Activated CD4-positive, alpha-beta T cell treated with anti-CD3 and anti-CD28 coated beads, Interleukin-2, amount 10 ng/mL, durations not matched to agents 7 days and 5 days (primary cell): ENCODE measurements at regions not wholly inside any gene's neighbourhood (a gene's known extent, or its start where the extent isn't known, plus 50 kb on each side); places are given as distances from the start of the nearest gene placed in this dataset.
"Not testable (repeated sequence)": the region's sequence is repeated elsewhere in the genome, so short reads cannot be mapped to it uniquely, and the experiment has no call there.

Experiments used
- CTCF ChIA-PET: fragments of 350-600 bp; sonication (Branson Sonifier 250); formaldehyde crosslinking; loops from one replicate; lab custom pipeline; 2021; ENCODE audit warnings: antibody characterized with exemption; lab: Charles Lee
- POLR2A ChIA-PET: fragments of 350-600 bp; sonication (Branson Sonifier 250); formaldehyde crosslinking; loops from one replicate; lab custom pipeline; 2021; ENCODE audit warnings: antibody characterized with exemption; lab: Charles Lee
- DNase-seq: peaks from one replicate; pipeline ENCODE4 v3.0.0-alpha.2; 2020
- H3K27ac Mint-ChIP-seq: one replicate; pipeline ENCODE4 v1.8.0; 2021; ENCODE audit warnings: mild to moderate bottlenecking, moderate library complexity, mixed read lengths
- H3K27me3 Mint-ChIP-seq: one replicate; pipeline ENCODE4 v1.8.0; 2021; ENCODE audit warnings: mixed read lengths
- H3K36me3 Mint-ChIP-seq: one replicate; pipeline ENCODE4 v1.8.0; 2021; ENCODE audit warnings: low read depth, mixed read lengths
- H3K4me1 Mint-ChIP-seq: one replicate; pipeline ENCODE4 v1.8.0; 2021; ENCODE audit warnings: mixed read lengths
- H3K4me3 Mint-ChIP-seq: one replicate; pipeline ENCODE4 v1.8.0; 2021; ENCODE audit warnings: mild to moderate bottlenecking, moderate library complexity, mixed read lengths
- H3K9me3 Mint-ChIP-seq: one replicate; pipeline ENCODE4 v1.8.0; 2021; ENCODE audit warnings: mixed read lengths

- ChIA-PET POLR2A (no interaction called here), CTCF (no interaction called here)
- H3K9me3 Mint-ChIP-seq: no peaks in the 10 kb centered on the region
- DNase-seq: no peak
- H3K4me3 Mint-ChIP-seq: no peak overlapping the region
- no peaks in the 10 kb centered on the region for H3K27me3 Mint-ChIP-seq
- no peaks in the 10 kb centered on the region for H3K4me1 Mint-ChIP-seq
- no peaks in the 10 kb centered on the region for H3K36me3 Mint-ChIP-seq
- no peak overlapping the region for H3K27ac Mint-ChIP-seq
These were observed 326.5 kb upstream of the PRR16 start for GRCh38 chr5:120137582-120137981.

- H3K9me3 Mint-ChIP-seq: no peaks in the 10 kb centered on the region
These were observed 325.1 kb upstream of the PRR16 start for GRCh38 chr5:120139039-120139438.

GRCh38 chr5:120140501-120140900 is 323.6 kb upstream of the PRR16 start:
- no peak for DNase-seq
- CTCF ChIA-PET: no interaction called here
- H3K9me3 Mint-ChIP-seq: peaks cover 4% of the 10 kb centered on the region
- H3K27me3 Mint-ChIP-seq: no peaks in the 10 kb centered on the region
- no peaks in the 10 kb centered on the region for H3K36me3 Mint-ChIP-seq
- POLR2A ChIA-PET: no interaction called here
- H3K4me1 Mint-ChIP-seq: no peaks in the 10 kb centered on the region
- no peak overlapping the region for H3K4me3 Mint-ChIP-seq
- no peak overlapping the region for H3K27ac Mint-ChIP-seq

More at GRCh38 chr5:120139039-120139438, 325.1 kb upstream of the PRR16 start:
- Mint-ChIP-seq H3K4me1 (no peaks in the 10 kb centered on the region), H3K27ac (no peak overlapping the region), H3K27me3 (no peaks in the 10 kb centered on the region), H3K36me3 (no peaks in the 10 kb centered on the region), H3K4me3 (no peak overlapping the region)
- ChIA-PET CTCF (no interaction called here), POLR2A (no interaction called here)
- no peak for DNase-seq

GRCh38 chr5:120141076-120141475 is 323.0 kb upstream of the PRR16 start:
- no peaks in the 10 kb centered on the region for H3K36me3 Mint-ChIP-seq
- H3K4me3 Mint-ChIP-seq: no peak overlapping the region
- H3K27ac Mint-ChIP-seq: no peak overlapping the region
- ChIA-PET CTCF (no interaction called here), POLR2A (no interaction called here)
- DNase-seq: no peak
- H3K9me3 Mint-ChIP-seq: peaks cover 4% of the 10 kb centered on the region
- no peaks in the 10 kb centered on the region for H3K27me3 Mint-ChIP-seq
- no peaks in the 10 kb centered on the region for H3K4me1 Mint-ChIP-seq

GRCh38 chr5:120146787-120147186 is 317.3 kb upstream of the PRR16 start:
- POLR2A ChIA-PET: no interaction called here
- H3K27ac Mint-ChIP-seq: no peak overlapping the region
- CTCF ChIA-PET: no interaction called here
- no peak overlapping the region for H3K4me3 Mint-ChIP-seq
- no peaks in the 10 kb centered on the region for H3K27me3 Mint-ChIP-seq
- no peaks in the 10 kb centered on the region for H3K36me3 Mint-ChIP-seq
- no peaks in the 10 kb centered on the region for H3K4me1 Mint-ChIP-seq
- peaks cover 4% of the 10 kb centered on the region for H3K9me3 Mint-ChIP-seq
- DNase-seq: no peak

- H3K36me3 Mint-ChIP-seq, H3K4me1 Mint-ChIP-seq, DNase-seq, H3K27ac Mint-ChIP-seq, CTCF ChIA-PET, H3K9me3 Mint-ChIP-seq, POLR2A ChIA-PET, H3K27me3 Mint-ChIP-seq, H3K4me3 Mint-ChIP-seq: not testable (repeated sequence)
These were observed 316.2 kb upstream of the PRR16 start for GRCh38 chr5:120147911-120148310.

GRCh38 chr5:120150770-120151169 is 313.3 kb upstream of the PRR16 start:
- POLR2A ChIA-PET: no interaction called here
- CTCF ChIA-PET: no interaction called here
- Mint-ChIP-seq H3K4me1 (no peaks in the 10 kb centered on the region), H3K4me3 (no peak overlapping the region), H3K27ac (no peak overlapping the region), H3K36me3 (no peaks in the 10 kb centered on the region), H3K9me3 (no peaks in the 10 kb centered on the region), H3K27me3 (no peaks in the 10 kb centered on the region)
- no peak for DNase-seq

GRCh38 chr5:120151181-120151580 is 312.9 kb upstream of the PRR16 start:
- Mint-ChIP-seq H3K9me3 (no peaks in the 10 kb centered on the region), H3K27ac (no peak overlapping the region), H3K4me3 (no peak overlapping the region), H3K4me1 (no peaks in the 10 kb centered on the region), H3K36me3 (no peaks in the 10 kb centered on the region), H3K27me3 (no peaks in the 10 kb centered on the region)
- ChIA-PET POLR2A (no interaction called here), CTCF (no interaction called here)
- no peak for DNase-seq

- CTCF ChIA-PET: no interaction called here
- Mint-ChIP-seq H3K36me3 (no peaks in the 10 kb centered on the region), H3K27me3 (no peaks in the 10 kb centered on the region), H3K4me1 (no peaks in the 10 kb centered on the region), H3K9me3 (no peaks in the 10 kb centered on the region), H3K4me3 (no peak overlapping the region), H3K27ac (no peak overlapping the region)
- POLR2A ChIA-PET: no interaction called here
- DNase-seq: no peak
These were observed 312.3 kb upstream of the PRR16 start for GRCh38 chr5:120151825-120152224.

- CTCF ChIA-PET: no interaction called here
- Mint-ChIP-seq H3K27ac (no peak overlapping the region), H3K9me3 (no peaks in the 10 kb centered on the region), H3K36me3 (no peaks in the 10 kb centered on the region), H3K4me1 (no peaks in the 10 kb centered on the region), H3K27me3 (no peaks in the 10 kb centered on the region), H3K4me3 (no peak overlapping the region)
- DNase-seq: no peak
- POLR2A ChIA-PET: no interaction called here
These were observed 311.6 kb upstream of the PRR16 start for GRCh38 chr5:120152472-120152871.

GRCh38 chr5:120152931-120153330 is 311.2 kb upstream of the PRR16 start:
- Mint-ChIP-seq H3K27me3 (no peaks in the 10 kb centered on the region), H3K27ac (no peak overlapping the region), H3K4me1 (no peaks in the 10 kb centered on the region), H3K36me3 (no peaks in the 10 kb centered on the region), H3K9me3 (no peaks in the 10 kb centered on the region), H3K4me3 (no peak overlapping the region)
- CTCF ChIA-PET: no interaction called here
- POLR2A ChIA-PET: no interaction called here
- no peak for DNase-seq

GRCh38 chr5:120153551-120153950 is 310.5 kb upstream of the PRR16 start:
- no peak overlapping the region for H3K4me3 Mint-ChIP-seq
- CTCF ChIA-PET: no interaction called here
- no peaks in the 10 kb centered on the region for H3K4me1 Mint-ChIP-seq
- H3K36me3 Mint-ChIP-seq: no peaks in the 10 kb centered on the region
- no peak for DNase-seq
- no peaks in the 10 kb centered on the region for H3K27me3 Mint-ChIP-seq
- POLR2A ChIA-PET: no interaction called here
- no peak overlapping the region for H3K27ac Mint-ChIP-seq
- H3K9me3 Mint-ChIP-seq: no peaks in the 10 kb centered on the region

- no peak overlapping the region for H3K4me3 Mint-ChIP-seq
- no peaks in the 10 kb centered on the region for H3K9me3 Mint-ChIP-seq
- no peak for DNase-seq
- no peaks in the 10 kb centered on the region for H3K27me3 Mint-ChIP-seq
- CTCF ChIA-PET: no interaction called here
- H3K27ac Mint-ChIP-seq: no peak overlapping the region
- H3K4me1 Mint-ChIP-seq: no peaks in the 10 kb centered on the region
- POLR2A ChIA-PET: no interaction called here
- no peaks in the 10 kb centered on the region for H3K36me3 Mint-ChIP-seq
These were observed 308.2 kb upstream of the PRR16 start for GRCh38 chr5:120155873-120156272.

GRCh38 chr5:120158211-120158610 is 305.9 kb upstream of the PRR16 start:
- H3K27ac Mint-ChIP-seq: no peak overlapping the region
- no peaks in the 10 kb centered on the region for H3K27me3 Mint-ChIP-seq
- no peaks in the 10 kb centered on the region for H3K9me3 Mint-ChIP-seq
- ChIA-PET CTCF (no interaction called here), POLR2A (no interaction called here)
- H3K4me1 Mint-ChIP-seq: no peaks in the 10 kb centered on the region
- DNase-seq: no peak
- no peak overlapping the region for H3K4me3 Mint-ChIP-seq
- H3K36me3 Mint-ChIP-seq: no peaks in the 10 kb centered on the region
